ENCODE measurements at regions not wholly inside any gene's neighbourhood (a gene's known extent, or its start where the extent isn't known, plus 50 kb on each side); places are given as distances from the start of the nearest gene placed in this dataset.

DNA sequence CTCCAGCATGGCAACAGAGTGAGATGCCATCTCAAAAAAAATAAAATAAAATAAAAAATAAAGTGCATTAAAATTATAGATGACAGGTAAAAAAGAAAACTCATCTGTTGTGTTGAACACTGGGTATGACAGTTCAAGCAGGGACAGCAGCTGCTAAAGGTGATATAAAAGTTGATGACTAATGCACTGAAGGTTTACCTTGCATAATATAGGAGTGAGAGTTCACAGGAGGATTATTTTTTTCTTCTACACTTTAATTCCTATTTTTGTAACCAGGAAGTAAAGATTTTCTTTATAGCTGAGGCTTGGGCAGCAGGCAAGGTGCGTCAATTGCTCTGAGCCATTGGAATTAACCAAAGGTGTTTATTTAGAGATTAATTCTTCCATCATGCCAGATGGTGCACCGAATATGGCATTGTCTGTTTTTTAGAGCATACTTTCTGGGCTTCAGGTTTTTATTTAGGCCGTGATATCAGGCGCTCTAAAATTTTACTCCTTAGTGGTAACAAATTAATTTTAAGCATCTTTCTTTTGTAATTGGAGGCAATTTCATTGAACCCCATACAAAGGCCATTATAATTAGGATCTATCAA lies 337.0 kb upstream of the SLC10A2 start:
- TF ChIP-seq, protein P1, sequence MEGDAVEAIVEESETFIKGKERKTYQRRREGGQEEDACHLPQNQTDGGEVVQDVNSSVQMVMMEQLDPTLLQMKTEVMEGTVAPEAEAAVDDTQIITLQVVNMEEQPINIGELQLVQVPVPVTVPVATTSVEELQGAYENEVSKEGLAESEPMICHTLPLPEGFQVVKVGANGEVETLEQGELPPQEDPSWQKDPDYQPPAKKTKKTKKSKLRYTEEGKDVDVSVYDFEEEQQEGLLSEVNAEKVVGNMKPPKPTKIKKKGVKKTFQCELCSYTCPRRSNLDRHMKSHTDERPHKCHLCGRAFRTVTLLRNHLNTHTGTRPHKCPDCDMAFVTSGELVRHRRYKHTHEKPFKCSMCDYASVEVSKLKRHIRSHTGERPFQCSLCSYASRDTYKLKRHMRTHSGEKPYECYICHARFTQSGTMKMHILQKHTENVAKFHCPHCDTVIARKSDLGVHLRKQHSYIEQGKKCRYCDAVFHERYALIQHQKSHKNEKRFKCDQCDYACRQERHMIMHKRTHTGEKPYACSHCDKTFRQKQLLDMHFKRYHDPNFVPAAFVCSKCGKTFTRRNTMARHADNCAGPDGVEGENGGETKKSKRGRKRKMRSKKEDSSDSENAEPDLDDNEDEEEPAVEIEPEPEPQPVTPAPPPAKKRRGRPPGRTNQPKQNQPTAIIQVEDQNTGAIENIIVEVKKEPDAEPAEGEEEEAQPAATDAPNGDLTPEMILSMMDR (conservative IDR thresholded peaks at IDR 0.05; ENCODE audit: low read depth, low read length), result no peak
- TF ChIP-seq POLR2A (IDR thresholded peaks at IDR 0.05; ENCODE audit: low read depth, low read length) (no peak), MAZ (IDR thresholded peaks at IDR 0.05; ENCODE audit: borderline replicate concordance, low read depth, low read length) (no peak), MXI1 (IDR thresholded peaks at IDR 0.05; ENCODE audit: borderline replicate concordance, low read depth, low read length) (no peak), SMC3 (IDR thresholded peaks at IDR 0.05; ENCODE audit: low read depth, low read length) (no peak), RFX5 (IDR thresholded peaks at IDR 0.05; ENCODE audit: low read depth, low read length) (no peak), RAD21 (IDR thresholded peaks at IDR 0.05; ENCODE audit: low read length) (no peak), FOS (IDR thresholded peaks at IDR 0.05; ENCODE audit: low read depth, low read length) (no peak), RCOR1 (IDR thresholded peaks at IDR 0.05; ENCODE audit: insufficient replicate concordance, low read length) (no peak)

Data from IMR-90 (cell line).